Transverse colon (tissue), 3 donors: ENCODE measurements at regions not wholly inside any gene's neighbourhood (a gene's known extent, or its start where the extent isn't known, plus 50 kb on each side); places are given as distances from the start of the nearest gene placed in this dataset.

Experiments
- CTCF ChIP-seq, 5 experiments: fragments of 200-600 bp in 3 of 5; fragments of 450-650 bp in 2 of 5; sonication (generic) in 3 of 5; IDR thresholded peaks; 1 replicate in 2 of 5; 2 replicates in 3 of 5; pipeline ENCODE4 v1.5.1; 2016 to 2017; ENCODE audit warnings: antibody characterized with exemption in 5 of 5, inconsistent platforms in 3 of 5, mild to moderate bottlenecking in 2 of 5, moderate library complexity in 1 of 5
- POLR2A ChIP-seq: fragments of 450-650 bp; IDR thresholded peaks from one replicate; pipeline ENCODE4 v1.6.1; 2016; ENCODE audit warnings: antibody characterized with exemption, mild to moderate bottlenecking, moderate library complexity

- no peak for TF ChIP-seq CTCF (IDR thresholded peaks at IDR 0.05)
- no peak for TF ChIP-seq POLR2A
These were observed 1825.1 kb upstream of the IGFBP7 start for GRCh38 chr4:58935332-58935731.
